ENCODE measurements at regions not wholly inside any gene's neighbourhood (a gene's known extent, or its start where the extent isn't known, plus 50 kb on each side); places are given as distances from the start of the nearest gene placed in this dataset.

DNA sequence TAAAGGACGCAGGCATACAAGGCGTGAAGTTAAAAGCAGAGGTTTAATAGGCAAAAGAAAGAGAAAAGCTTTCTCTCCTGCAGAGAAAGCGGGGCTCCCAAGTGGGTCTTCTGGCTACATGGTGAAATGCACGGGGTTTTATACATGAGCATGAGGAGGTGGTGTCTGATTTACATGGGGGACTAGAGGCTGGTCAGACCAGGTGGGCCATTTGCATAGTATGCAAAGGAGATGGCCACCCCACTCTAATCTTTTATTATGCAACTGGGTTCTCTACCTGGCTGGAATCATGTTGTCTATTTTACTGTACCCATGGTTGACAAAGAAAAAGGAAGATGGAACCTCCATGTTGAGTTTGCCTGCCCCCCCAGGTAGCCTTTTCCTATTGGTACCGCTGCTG is 356.2 kb downstream of the KCNJ3 start:
- TF ChIP-seq EP300 (IDR thresholded peaks at IDR 0.05) (no peak), POLR2A (IDR thresholded peaks at IDR 0.05) (no peak)
- no peaks in the 10 kb centered on the region for H3K36me3 ChIP-seq
- H3K4me1 ChIP-seq (ENCODE audit: insufficient read depth), result no peaks in the 10 kb centered on the region
- no peak overlapping the region for H3K27ac ChIP-seq
- no peak for DNase-seq
- no peak overlapping the region for H3K4me3 ChIP-seq
- WGBS, 3 donors, result 82 to 87% (median 83%) methylated on average over 5 of the region's 5 CpGs
- H3K9me3 ChIP-seq, result no peaks in the 10 kb centered on the region
- no peaks in the 10 kb centered on the region for H3K27me3 ChIP-seq
- intact Hi-C loops (cut with DNase I), result no loop called here

- WGBS, 3 donors, result 51 to 70% (median 54%) methylated on average over 4 of the region's 4 CpGs
- no peak for DNase-seq
- Histone ChIP-seq H3K36me3 (no peaks in the 10 kb centered on the region), H3K27me3 (no peaks in the 10 kb centered on the region), H3K4me3 (no peak overlapping the region), H3K27ac (no peak overlapping the region), H3K4me1 (ENCODE audit: insufficient read depth) (no peaks in the 10 kb centered on the region), H3K9me3 (no peaks in the 10 kb centered on the region)
- intact Hi-C loops (cut with DNase I), result no loop called here
- no peak for TF ChIP-seq CTCF (IDR thresholded peaks at IDR 0.05)
- no peak for TF ChIP-seq EP300 (IDR thresholded peaks at IDR 0.05)
- TF ChIP-seq POLR2A (IDR thresholded peaks at IDR 0.05), result no peak
These were observed 344.6 kb downstream of the KCNJ3 start for GRCh38 chr2:155043097-155043496.

GRCh38 chr2:155035308-155035707 is 336.8 kb downstream of the KCNJ3 start:
- Histone ChIP-seq H3K9me3 (no peaks in the 10 kb centered on the region), H3K27ac (no peak overlapping the region), H3K36me3 (no peaks in the 10 kb centered on the region), H3K4me1 (ENCODE audit: insufficient read depth) (no peaks in the 10 kb centered on the region), H3K4me3 (no peak overlapping the region), H3K27me3 (no peaks in the 10 kb centered on the region)
- no peak for DNase-seq
- TF ChIP-seq CTCF (IDR thresholded peaks at IDR 0.05) (no peak), EP300 (IDR thresholded peaks at IDR 0.05) (no peak), POLR2A (IDR thresholded peaks at IDR 0.05) (no peak)
- intact Hi-C loops (cut with DNase I), result no loop called here

DNA sequence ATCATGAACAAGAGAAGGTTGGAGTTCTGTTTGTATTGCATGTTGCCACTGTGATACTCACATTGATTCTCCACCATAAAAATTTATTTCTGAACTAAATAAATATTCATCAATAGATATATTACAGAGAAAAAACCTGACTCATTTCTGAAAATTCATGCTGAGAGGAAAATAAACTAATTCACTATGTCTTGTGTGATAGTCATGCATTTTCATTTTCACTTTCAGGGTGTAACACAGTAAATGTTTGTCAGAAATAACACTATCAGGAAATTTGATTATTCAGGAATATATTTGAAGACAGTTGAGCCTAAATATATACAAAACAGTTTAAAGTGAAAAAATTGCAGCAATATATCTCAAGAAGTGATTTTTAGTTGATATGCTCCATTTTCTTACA is 335.2 kb downstream of the KCNJ3 start:
- TF ChIP-seq POLR2A (IDR thresholded peaks at IDR 0.05) (no peak), EP300 (IDR thresholded peaks at IDR 0.05) (no peak), CTCF (IDR thresholded peaks at IDR 0.05) (no peak)
- DNase-seq, result no peak
- Histone ChIP-seq H3K27me3 (no peaks in the 10 kb centered on the region), H3K27ac (no peak overlapping the region), H3K36me3 (no peaks in the 10 kb centered on the region), H3K9me3 (no peaks in the 10 kb centered on the region), H3K4me3 (no peak overlapping the region), H3K4me1 (ENCODE audit: insufficient read depth) (no peaks in the 10 kb centered on the region)
- intact Hi-C loops (cut with DNase I), result no loop called here

GRCh38 chr2:155030296-155030695 is 331.8 kb downstream of the KCNJ3 start:
- no peaks in the 10 kb centered on the region for H3K9me3 ChIP-seq
- H3K27ac ChIP-seq, result no peak overlapping the region
- TF ChIP-seq EP300 (IDR thresholded peaks at IDR 0.05) (no peak), CTCF (IDR thresholded peaks at IDR 0.05) (no peak), POLR2A (IDR thresholded peaks at IDR 0.05) (no peak)
- H3K27me3 ChIP-seq, result no peaks in the 10 kb centered on the region
- intact Hi-C loops (cut with DNase I), result no loop called here
- H3K4me1 ChIP-seq (ENCODE audit: insufficient read depth), result no peaks in the 10 kb centered on the region
- H3K36me3 ChIP-seq, result no peaks in the 10 kb centered on the region
- H3K4me3 ChIP-seq, result no peak overlapping the region
- no peak for DNase-seq

Data from ovary (tissue), 7 donors.